GM12874 (cell line): ENCODE measurements at regions not wholly inside any gene's neighbourhood (a gene's known extent, or its start where the extent isn't known, plus 50 kb on each side); places are given as distances from the start of the nearest gene placed in this dataset.
A peak's percentile ranks its signal among the peaks of the same experiment; 100 is the strongest.

Source experiments
- TF ChIP-seq, protein P1 (sequence below): IDR thresholded peaks from 2 replicates; pipeline ENCODE4 v1.5.1; 2011; ENCODE audit warnings: low read depth, mild to moderate bottlenecking, control low read depth, low read length, moderate library complexity; ENCODE audit not compliant: insufficient read depth

GRCh38 chr6:144580039-144580438, 294.9 kb downstream of the UTRN start:
- TF ChIP-seq, protein P1, sequence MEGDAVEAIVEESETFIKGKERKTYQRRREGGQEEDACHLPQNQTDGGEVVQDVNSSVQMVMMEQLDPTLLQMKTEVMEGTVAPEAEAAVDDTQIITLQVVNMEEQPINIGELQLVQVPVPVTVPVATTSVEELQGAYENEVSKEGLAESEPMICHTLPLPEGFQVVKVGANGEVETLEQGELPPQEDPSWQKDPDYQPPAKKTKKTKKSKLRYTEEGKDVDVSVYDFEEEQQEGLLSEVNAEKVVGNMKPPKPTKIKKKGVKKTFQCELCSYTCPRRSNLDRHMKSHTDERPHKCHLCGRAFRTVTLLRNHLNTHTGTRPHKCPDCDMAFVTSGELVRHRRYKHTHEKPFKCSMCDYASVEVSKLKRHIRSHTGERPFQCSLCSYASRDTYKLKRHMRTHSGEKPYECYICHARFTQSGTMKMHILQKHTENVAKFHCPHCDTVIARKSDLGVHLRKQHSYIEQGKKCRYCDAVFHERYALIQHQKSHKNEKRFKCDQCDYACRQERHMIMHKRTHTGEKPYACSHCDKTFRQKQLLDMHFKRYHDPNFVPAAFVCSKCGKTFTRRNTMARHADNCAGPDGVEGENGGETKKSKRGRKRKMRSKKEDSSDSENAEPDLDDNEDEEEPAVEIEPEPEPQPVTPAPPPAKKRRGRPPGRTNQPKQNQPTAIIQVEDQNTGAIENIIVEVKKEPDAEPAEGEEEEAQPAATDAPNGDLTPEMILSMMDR = no peak

- TF ChIP-seq, protein P1 = no peak
These were observed 295.6 kb downstream of the UTRN start for GRCh38 chr6:144580771-144581170.

- TF ChIP-seq, protein P1 = peak; percentile 39; the same call in 1 of the 2 replicates
These were observed 296.8 kb downstream of the UTRN start for GRCh38 chr6:144581812-144582537.

GRCh38 chr6:144582939-144583613, 297.9 kb downstream of the UTRN start:
- TF ChIP-seq, protein P1 = no peak

GRCh38 chr6:144583614-144583954, 298.4 kb downstream of the UTRN start:
- TF ChIP-seq, protein P1 = no peak

GRCh38 chr6:144585217-144585814, 300.2 kb downstream of the UTRN start:
- TF ChIP-seq, protein P1 = peak; percentile 45; the same call in 1 of the 2 replicates

DNA sequence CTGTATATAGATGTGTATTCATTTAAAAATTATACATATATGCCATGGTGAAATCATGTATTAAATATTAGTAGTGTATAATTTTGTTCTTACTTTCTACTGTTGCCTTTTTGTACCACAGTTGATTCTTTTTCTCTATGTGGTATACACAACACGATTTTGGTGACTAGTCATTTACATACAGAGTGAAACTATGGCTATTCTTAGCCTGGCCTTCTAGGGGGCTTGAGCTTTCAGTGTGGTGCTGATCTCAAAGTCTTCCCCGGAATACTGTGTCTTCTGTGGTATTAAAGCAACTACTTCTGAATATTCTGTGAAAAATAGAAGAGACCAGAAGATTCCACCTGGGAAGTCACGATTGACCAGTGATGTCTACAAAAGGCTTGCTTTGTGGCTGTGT, 301.9 kb downstream of the UTRN start:
- TF ChIP-seq, protein P1 = no peak
